GM21576 (cell line): ENCODE measurements at regions not wholly inside any gene's neighbourhood (a gene's known extent, or its start where the extent isn't known, plus 50 kb on each side); places are given as distances from the start of the nearest gene placed in this dataset.
"Not testable (repeated sequence)": the region's sequence is repeated elsewhere in the genome, so short reads cannot be mapped to it uniquely, and the experiment has no call there.

Experiments
- ATAC-seq: cut with Tn5 transposase; IDR thresholded peaks from one replicate; pipeline ENCODE4 v1.9.1; 2021; ENCODE audit warnings: mild to moderate bottlenecking, moderate library complexity; ENCODE audit not compliant: unreplicated experiment

- no peak for ATAC-seq
Measured at GRCh38 chr3:31321620-31322019, 211.1 kb upstream of the STT3B start.

GRCh38 chr3:31322460-31322859 lies 210.3 kb upstream of the STT3B start:
- ATAC-seq = no peak

- ATAC-seq = not testable (repeated sequence)
Measured at GRCh38 chr3:31327826-31328357, 204.8 kb upstream of the STT3B start.

GRCh38 chr3:31331278-31331677 lies 201.4 kb upstream of the STT3B start:
- no peak for ATAC-seq

GRCh38 chr3:31341130-31341529 lies 191.6 kb upstream of the STT3B start:
- no peak for ATAC-seq

- no peak for ATAC-seq
Measured at GRCh38 chr3:31343075-31343474, 189.7 kb upstream of the STT3B start.

- no peak for ATAC-seq
Measured at GRCh38 chr3:31345581-31345980, 187.1 kb upstream of the STT3B start.

GRCh38 chr3:31346542-31346979 lies 186.2 kb upstream of the STT3B start:
- ATAC-seq = no peak

GRCh38 chr3:31349001-31349748 lies 183.6 kb upstream of the STT3B start:
- no peak for ATAC-seq

GRCh38 chr3:31350307-31350706 lies 182.4 kb upstream of the STT3B start:
- no peak for ATAC-seq

- ATAC-seq = no peak
Measured at GRCh38 chr3:31352331-31352730, 180.4 kb upstream of the STT3B start.

- ATAC-seq = no peak
Measured at GRCh38 chr3:31353166-31353565, 179.6 kb upstream of the STT3B start.

GRCh38 chr3:31354373-31354772 lies 178.4 kb upstream of the STT3B start:
- ATAC-seq = no peak

- ATAC-seq = no peak
Measured at GRCh38 chr3:31355807-31356206, 176.9 kb upstream of the STT3B start.

GRCh38 chr3:31356941-31357340 lies 175.8 kb upstream of the STT3B start:
- ATAC-seq = no peak

GRCh38 chr3:31357451-31357850 lies 175.3 kb upstream of the STT3B start:
- ATAC-seq = no peak

GRCh38 chr3:31358473-31359070 lies 174.2 kb upstream of the STT3B start:
- ATAC-seq = no peak

- no peak for ATAC-seq
Measured at GRCh38 chr3:31361371-31362273, 171.1 kb upstream of the STT3B start.

GRCh38 chr3:31364188-31364587 lies 168.5 kb upstream of the STT3B start:
- no peak for ATAC-seq

- ATAC-seq = no peak
Measured at GRCh38 chr3:31364711-31365110, 168.0 kb upstream of the STT3B start.

GRCh38 chr3:31367518-31367917 lies 165.2 kb upstream of the STT3B start:
- no peak for ATAC-seq
